ENCODE measurements at regions not wholly inside any gene's neighbourhood (a gene's known extent, or its start where the extent isn't known, plus 50 kb on each side); places are given as distances from the start of the nearest gene placed in this dataset.

DNA sequence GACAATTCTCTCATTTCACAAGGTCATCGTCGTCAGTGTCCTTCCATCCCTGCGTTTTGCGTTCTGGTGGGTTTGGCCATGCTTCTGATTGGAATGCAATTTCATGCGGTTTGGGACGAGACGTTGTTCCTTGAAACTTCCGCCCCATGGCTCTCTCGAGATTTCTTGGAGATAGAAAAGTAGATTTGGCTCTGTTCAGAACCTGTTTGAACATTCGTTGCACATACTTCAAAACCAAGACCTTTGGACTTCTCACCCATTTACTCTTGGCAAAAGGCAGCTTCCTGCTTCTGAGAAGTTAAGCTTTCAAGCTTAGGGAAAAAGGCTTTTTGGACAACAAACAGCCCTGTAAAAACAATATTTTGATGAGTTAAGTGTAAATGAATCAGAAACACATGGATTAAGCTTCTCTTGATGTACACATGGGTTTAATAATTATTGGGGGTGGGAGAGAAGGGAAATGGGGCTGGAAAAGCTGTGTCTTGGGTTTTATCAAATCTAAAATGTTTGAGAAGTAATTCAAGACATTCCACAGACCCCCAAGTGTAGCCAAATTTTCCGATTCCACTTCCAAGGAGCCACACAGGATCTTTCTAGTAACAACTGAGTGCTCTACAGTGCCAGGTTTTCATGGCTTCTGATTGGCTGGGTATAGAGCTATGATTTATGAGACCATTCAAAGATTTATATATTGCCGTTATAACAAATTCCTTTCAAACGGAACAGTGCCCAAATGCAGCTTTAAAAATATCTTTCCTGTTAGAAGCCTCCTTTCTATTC, 467.2 kb downstream of the MED13L start:
- H3K4me3 ChIP-seq (replicated peaks; ENCODE audit: low read depth, low read length): no peak overlapping the region
- TF ChIP-seq, protein P1, sequence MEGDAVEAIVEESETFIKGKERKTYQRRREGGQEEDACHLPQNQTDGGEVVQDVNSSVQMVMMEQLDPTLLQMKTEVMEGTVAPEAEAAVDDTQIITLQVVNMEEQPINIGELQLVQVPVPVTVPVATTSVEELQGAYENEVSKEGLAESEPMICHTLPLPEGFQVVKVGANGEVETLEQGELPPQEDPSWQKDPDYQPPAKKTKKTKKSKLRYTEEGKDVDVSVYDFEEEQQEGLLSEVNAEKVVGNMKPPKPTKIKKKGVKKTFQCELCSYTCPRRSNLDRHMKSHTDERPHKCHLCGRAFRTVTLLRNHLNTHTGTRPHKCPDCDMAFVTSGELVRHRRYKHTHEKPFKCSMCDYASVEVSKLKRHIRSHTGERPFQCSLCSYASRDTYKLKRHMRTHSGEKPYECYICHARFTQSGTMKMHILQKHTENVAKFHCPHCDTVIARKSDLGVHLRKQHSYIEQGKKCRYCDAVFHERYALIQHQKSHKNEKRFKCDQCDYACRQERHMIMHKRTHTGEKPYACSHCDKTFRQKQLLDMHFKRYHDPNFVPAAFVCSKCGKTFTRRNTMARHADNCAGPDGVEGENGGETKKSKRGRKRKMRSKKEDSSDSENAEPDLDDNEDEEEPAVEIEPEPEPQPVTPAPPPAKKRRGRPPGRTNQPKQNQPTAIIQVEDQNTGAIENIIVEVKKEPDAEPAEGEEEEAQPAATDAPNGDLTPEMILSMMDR (IDR thresholded peaks at IDR 0.05; ENCODE audit: low read length, missing control alignments): no peak
- no peak for DNase-seq (ENCODE audit: low read depth)

DNA sequence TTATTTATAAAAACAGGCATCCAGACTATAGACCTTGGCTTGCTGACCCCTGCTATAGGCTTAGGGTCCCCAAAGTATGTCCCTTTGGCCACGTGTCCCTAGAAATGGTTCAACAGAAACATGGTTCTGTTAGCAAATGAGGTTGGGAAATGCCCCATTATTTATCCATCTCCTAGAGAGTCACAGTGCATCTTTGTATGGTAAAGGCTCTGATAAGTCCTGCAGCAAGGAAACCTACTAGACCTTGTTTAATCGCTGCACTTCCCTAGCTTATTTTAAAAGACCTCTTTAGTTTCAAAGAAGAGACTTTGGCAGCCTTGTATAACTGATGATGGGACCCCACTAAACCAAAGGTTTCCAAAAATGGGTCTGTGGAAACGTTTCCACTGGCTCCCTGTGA, 471.5 kb downstream of the MED13L start:
- TF ChIP-seq, protein P1 (IDR thresholded peaks at IDR 0.05; ENCODE audit: low read length, missing control alignments): no peak
- no peak overlapping the region for H3K4me3 ChIP-seq (replicated peaks; ENCODE audit: low read depth, low read length)
- no peak for DNase-seq (ENCODE audit: low read depth)

DNA sequence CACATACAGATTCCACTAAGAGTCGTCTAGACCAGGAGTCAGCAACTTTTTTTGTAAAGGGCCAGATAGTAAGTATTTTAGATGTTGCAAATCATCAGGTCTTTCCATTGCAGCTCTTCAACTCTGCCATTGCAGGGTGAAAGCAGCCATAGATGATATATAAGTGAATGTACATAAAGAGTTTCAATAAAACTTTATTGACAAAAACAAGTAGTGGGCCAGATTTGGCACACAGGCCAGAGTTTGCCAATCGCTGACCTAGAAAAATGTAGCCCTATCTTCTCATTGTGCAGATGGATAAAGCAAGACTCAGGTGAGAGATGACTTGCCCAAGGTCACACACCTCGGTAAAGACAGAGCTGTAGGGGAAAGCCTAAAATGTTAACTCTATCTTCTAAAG, 474.7 kb downstream of the MED13L start:
- no peak for DNase-seq (ENCODE audit: low read depth)
- TF ChIP-seq, protein P1 (IDR thresholded peaks at IDR 0.05; ENCODE audit: low read length, missing control alignments): no peak
- no peak overlapping the region for H3K4me3 ChIP-seq (replicated peaks; ENCODE audit: low read depth, low read length)

DNA sequence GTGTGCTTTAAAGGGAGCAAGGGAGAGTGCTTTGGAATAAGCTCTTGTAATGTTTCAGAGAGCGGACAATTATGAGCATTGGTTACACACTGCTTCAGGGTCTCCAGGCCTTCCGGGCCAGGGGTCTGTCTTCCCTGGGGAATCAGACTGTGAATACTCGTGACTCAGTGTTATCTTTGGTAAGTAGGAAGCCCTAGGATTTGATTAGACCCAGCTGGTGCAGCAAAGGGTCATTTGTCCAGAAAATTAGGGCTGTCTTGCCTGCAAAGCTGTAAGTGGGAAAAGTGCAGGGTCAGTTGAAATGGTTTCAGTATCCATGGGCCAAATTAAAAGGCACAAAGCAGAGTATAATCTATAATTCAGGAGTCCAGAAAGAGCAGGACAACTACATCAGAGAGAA, 475.6 kb downstream of the MED13L start:
- no peak overlapping the region for H3K4me3 ChIP-seq (replicated peaks; ENCODE audit: low read depth, low read length)
- DNase-seq (ENCODE audit: low read depth): no peak
- TF ChIP-seq, protein P1 (IDR thresholded peaks at IDR 0.05; ENCODE audit: low read length, missing control alignments): no peak

DNA sequence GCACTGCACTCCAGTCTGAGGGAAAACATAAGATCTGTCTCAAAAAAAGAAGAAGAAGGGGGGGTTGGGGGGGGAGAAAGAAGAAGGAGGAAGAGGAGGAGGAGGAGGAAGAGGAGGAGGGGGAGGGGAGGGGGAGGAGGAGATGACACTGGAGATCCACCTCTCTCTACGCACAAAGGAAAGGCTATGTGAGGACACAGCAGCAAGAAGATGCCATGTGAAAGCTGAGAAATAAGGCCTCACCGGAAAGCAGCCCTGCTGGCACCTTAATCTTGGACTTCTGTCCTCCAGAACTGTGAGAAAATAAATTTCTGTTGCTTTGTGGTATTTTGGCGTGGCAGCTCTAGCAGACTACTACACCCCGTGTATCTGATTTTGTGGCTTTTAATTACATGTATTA, 477.9 kb downstream of the MED13L start:
- TF ChIP-seq, protein P1 (IDR thresholded peaks at IDR 0.05; ENCODE audit: low read length, missing control alignments): no peak
- DNase-seq (ENCODE audit: low read depth): no peak
- H3K4me3 ChIP-seq (replicated peaks; ENCODE audit: low read depth, low read length): no peak overlapping the region

DNA sequence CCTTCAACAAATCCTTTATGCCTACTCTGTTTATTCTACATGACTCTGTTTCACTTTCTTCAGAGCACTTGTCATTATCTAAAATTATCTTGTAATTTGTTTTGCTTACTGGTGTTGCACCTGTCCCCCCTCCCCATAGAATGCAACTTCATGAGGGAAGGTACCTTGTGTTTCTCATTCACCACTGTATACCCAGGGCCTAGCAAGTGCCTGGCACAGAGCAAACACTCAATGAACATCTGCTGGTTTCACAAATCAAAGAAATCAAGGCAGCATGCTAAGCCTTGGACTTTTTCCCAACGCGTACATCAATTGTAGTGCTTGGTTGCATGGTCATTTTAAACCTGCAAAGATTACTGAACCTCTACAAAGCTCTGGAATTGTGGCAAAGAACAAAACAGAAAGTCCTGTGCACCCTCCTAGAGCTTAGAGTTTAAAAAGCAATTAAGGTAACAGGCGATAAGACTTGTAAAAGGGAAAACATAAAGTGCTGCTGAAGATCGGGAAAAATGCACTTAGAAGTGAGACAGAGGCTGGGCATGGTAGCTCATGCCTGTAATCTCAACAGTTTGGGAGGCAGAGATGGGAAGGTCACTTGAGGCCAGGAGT, 479.1 kb downstream of the MED13L start:
- no peak for DNase-seq (ENCODE audit: low read depth)
- no peak overlapping the region for H3K4me3 ChIP-seq (replicated peaks; ENCODE audit: low read depth, low read length)
- TF ChIP-seq, protein P1 (IDR thresholded peaks at IDR 0.05; ENCODE audit: low read length, missing control alignments): no peak
